ENCODE measurements at regions not wholly inside any gene's neighbourhood (a gene's known extent, or its start where the extent isn't known, plus 50 kb on each side); places are given as distances from the start of the nearest gene placed in this dataset.

- DNase-seq (ENCODE audit: insufficient read length), result no peak
- TF ChIP-seq TAF1 (IDR thresholded peaks at IDR 0.05; ENCODE audit: borderline replicate concordance, low read depth, low read length), result no peak
- TF ChIP-seq POLR2AphosphoS5 (IDR thresholded peaks at IDR 0.05; ENCODE audit: low read depth, low read length), result no peak
- TF ChIP-seq POLR2A (IDR thresholded peaks at IDR 0.05; ENCODE audit: low read depth, low read length), result no peak
- FAIRE-seq, result no peak
Measured at GRCh38 chr3:59106085-59106648, 56.3 kb upstream of the CFAP20DC start.

GRCh38 chr3:59103552-59103951 lies 53.7 kb upstream of the CFAP20DC start:
- TF ChIP-seq TAF1 (IDR thresholded peaks at IDR 0.05; ENCODE audit: borderline replicate concordance, low read depth, low read length) (no peak), POLR2A (IDR thresholded peaks at IDR 0.05; ENCODE audit: low read depth, low read length) (no peak), POLR2AphosphoS5 (IDR thresholded peaks at IDR 0.05; ENCODE audit: low read depth, low read length) (no peak)
- DNase-seq (ENCODE audit: insufficient read length) (no peak), FAIRE-seq (no peak)

GRCh38 chr3:59101231-59101736 lies 51.5 kb upstream of the CFAP20DC start:
- DNase-seq (ENCODE audit: insufficient read length) (no peak), FAIRE-seq (no peak)
- no peak for TF ChIP-seq POLR2AphosphoS5 (IDR thresholded peaks at IDR 0.05; ENCODE audit: low read depth, low read length)
- TF ChIP-seq TAF1 (IDR thresholded peaks at IDR 0.05; ENCODE audit: borderline replicate concordance, low read depth, low read length), result no peak
- TF ChIP-seq POLR2A (IDR thresholded peaks at IDR 0.05; ENCODE audit: low read depth, low read length), result no peak

All from GM12892 (cell line).